GM19467 (cell line): ENCODE measurements at regions not wholly inside any gene's neighbourhood (a gene's known extent, or its start where the extent isn't known, plus 50 kb on each side); places are given as distances from the start of the nearest gene placed in this dataset.
"Not testable (repeated sequence)": the region's sequence is repeated elsewhere in the genome, so short reads cannot be mapped to it uniquely, and the experiment has no call there.

Source experiments
- ATAC-seq: cut with Tn5 transposase; IDR thresholded peaks from one replicate; pipeline ENCODE4 v1.9.1; 2021; ENCODE audit warnings: mild to moderate bottlenecking, moderate library complexity; ENCODE audit not compliant: unreplicated experiment

DNA sequence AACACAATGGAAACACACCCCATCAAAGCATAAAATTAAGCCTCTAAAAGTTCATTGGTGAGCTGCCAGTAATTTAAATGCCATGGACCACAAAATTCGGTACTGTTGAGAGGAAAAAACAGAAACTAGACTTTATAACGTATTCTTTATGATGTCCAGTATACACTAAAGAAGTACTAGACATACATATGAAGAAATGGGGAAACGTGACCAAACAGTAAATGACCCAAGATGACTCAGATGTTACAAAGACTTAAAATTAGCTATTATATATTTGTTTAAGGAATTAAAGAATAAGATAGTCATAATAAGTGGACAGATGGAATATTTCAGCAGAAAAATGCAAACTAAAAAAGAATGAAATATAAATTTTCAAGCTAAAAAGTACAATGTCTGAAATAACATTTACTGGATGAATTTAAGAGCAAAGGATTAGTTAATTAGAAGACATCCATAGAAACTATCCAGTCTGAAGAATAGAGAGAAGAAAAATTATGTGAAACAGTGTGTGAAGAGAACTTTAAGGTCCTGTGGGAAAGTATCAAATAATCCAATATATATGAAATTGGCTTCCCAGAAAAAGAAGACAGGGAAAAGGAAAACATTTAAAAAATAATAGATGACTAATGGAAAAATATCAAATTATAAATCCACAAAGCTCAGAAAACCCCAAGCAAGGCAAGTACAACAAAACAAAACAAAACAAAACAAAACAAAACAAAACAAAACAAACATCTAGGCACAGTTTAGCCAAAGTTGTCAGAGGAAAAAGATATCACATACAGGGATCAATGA is 69.4 kb downstream of the SAMD9 start:
- no peak for ATAC-seq

DNA sequence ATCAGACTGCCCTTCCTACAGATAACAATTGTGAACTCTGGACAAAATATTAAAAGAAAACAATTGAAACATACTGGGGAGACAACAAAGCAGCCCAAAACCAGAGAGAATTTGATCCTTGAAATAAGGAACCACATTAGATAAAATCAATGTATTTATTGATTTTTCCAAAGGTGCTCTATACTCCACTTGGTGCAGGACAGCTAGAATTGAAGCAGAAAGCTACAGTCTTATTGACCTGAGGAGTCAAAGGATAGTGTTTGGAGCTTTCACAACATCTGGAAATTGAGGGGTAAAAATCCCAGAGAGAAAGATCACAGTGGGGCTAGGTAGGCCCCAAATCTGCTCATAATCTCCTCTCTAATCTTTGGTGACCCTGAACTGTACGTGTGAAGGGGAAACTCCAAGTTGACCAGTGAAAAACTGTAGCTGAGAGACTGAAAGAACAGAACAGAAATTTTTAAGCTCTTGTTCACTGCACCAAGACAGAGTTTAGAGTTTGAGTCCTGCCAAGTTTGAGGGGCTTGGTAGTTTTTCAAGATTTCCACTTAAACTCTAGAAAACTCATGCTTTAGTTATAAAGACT is 70.2 kb downstream of the SAMD9 start:
- no peak for ATAC-seq

DNA sequence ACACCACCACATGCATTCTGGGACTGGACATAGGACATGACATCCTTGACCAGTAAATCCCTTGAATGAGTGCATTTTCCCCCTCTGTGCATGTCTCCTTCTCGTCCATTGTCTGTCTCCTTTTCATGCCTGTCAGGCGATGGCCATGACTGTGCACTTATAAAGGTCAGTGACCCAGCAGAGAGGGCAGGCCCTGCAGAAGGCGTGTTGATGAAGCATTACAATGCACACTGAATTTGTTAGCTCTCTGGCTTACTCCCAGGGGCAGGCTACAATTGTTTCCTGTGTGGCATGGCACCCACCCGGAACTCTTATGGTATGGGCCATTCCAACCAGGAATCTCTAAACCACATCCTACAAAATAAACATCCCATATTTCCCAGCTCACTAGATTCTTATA is 71.1 kb downstream of the SAMD9 start:
- no peak for ATAC-seq

DNA sequence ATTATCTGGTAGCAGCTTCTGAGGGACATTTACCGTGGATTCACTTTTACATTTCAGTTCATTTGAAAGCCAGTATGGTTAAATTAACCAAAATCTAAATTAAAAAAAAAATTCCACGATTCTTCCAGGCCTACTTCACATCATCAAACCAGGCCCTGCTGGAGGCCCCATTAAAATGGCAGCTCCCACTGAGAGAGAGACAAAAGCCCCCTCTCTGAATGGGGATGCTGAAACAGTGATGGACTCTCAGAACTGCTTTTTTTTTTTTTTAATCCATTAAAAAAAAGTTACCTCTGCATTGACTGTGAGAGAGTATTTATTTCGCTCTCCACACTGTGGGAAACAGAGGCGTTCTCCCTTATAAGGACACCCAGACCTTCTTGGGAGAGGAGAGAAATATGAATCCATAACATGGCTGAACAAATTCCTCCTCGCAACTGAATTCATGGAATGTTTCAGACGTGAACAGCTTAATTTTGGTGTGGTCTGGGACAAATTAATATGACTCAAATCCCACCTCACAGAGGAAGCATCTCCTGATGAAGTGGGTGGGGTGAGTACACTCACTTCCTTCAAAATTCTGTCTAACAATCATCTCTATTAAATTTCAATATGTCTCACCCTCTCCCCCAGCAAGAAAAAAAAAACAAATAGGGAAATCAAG is 73.5 kb downstream of the SAMD9 start:
- ATAC-seq: no peak

DNA sequence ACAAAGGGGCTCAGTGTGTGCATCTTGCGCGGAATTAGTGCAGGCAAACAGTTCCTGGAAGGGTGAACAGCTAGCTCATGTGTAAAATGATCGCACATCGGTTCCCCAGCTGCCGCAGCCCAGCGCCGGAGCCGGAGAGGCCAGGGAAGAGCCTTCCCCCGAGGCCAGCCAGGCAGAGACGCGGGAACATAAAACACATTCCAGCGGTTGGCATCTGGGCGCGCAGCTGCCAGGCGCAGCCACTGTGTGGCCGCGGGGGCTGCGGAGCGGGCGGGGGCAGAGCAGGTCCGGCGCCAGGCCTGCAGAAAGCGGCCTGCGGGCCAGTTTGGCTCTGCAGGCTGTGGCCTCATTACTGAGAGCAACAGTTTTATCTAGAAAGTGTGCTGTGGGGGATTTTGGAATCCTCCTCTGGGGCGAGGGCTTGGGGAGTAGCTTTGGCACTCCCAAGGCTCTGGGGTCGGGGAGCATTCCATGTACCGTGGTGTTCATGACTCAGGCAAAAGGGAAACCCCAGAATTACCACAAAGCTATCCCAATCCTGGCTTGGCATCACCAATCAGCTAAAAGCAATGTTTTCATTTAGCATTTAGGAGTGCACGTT is 74.3 kb downstream of the SAMD9 start:
- ATAC-seq: no peak

DNA sequence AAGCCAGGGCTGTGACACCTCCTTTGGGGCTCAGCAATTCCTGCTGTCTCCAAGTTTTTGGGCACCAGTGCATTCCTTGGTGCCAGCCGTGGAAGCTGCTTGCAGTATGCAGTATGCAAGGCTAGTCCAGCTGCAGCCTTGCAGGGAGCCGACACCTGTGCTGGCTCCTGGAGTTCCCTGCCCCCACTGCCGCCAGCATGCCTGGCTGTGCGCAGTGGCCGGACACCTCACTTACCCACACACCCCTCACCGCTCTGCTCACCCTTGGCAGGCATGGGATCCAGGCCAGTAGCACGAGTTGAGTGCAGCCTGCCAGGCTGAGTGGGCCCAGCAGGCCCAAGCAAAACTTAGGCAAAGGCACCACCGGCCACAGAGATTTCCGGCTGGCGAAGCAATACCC is 77.4 kb downstream of the SAMD9 start:
- no peak for ATAC-seq

DNA sequence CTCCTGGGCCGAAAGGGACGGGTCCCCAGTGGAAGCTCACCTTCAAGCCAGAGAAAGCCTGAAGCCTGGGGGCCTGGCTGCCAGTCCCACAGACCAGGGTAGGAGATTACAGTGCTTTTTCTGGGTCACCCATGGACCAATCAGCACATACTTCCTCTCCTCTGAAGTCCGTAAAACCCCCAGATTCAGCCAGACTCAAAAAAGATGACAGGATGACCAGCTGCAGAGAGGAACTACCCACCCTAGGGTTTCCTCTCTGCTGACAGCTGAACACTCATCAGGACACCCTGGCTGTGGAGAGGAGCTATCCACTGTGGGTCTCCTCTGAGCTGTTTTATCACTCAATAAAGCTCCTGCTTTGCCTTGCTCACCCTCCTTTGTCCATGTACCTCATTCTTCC is 78.0 kb downstream of the SAMD9 start:
- no peak for ATAC-seq

DNA sequence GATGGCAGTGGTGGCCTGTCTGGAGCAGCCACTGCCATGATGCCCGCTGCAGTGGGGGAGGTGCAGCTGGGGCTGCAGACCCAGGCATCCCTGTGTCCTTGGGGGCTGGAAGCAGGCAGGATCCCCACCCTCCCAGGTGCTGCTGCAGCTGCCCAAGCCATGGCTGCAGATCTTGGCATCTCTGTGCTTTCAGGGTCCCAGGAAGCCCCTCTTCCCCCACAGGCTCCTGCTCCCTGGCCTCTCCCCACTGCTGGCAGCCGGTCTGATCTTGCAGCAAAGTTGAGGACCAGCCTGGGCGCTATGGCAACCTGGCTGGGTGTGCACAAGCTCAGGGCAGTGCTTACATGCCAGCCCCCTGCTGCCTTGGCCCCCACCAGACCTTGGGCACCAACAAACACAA is 78.5 kb downstream of the SAMD9 start:
- ATAC-seq: no peak

DNA sequence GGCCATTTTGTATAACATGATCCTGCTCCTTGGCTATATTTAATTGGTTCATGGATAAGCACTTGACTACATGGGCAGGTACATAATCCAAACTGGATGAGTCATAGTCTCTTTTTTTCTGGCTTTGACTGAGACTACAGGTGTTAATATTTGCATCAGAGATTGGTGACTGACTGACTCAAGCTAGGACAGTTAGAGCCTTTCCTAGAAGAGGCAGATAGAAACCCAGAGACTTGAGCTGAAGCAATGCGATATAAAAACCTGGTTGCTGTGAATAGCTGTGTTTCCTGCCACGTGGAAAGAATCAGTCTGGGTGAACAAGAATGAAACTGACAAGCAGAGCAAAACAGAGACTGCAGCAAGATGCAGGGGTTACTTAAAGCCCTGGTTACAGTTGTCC is 81.0 kb downstream of the SAMD9 start:
- peak; percentile 85 for ATAC-seq

DNA sequence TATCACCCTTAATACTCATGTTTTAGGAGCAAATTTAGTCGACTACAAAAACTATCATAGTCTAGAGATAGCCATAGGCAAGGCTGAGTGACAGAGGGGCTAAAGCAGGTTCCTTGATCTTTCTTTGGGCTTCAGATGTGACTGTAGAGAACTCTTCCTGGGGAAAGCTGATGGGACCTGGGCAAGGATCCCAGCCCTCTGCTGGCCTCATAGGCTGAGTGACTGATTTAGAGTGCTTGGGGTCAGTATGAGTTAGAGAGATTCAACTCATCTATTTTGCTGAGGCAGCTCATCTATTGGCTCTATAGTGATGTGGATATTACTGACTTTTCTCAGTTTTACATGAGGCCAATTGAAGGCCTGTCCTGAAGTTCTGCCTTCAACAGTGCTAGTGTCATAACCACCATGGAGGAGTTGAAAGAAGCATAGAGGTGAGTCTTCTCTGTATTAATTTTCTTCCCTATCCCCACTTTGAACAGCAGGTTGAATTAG is 81.6 kb downstream of the SAMD9 start:
- ATAC-seq: no peak

DNA sequence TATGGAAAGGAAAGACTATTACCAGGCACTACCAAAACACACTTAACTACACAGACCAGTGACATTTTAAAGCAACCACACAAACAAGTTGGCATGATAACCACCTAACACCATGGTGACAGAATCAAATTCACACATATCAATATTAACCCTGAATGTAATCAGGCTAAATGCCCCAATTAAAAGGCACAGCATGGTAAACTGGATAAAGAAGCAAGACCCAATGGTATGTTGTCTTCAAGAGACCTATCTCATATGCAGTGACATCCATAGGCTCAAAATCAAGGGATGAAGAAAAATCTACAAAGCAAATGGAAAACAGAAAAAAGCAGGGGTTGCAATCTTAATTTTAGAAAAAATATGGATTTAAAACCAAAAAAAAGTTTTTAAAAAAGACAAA is 86.0 kb downstream of the SAMD9 start:
- ATAC-seq: no peak

DNA sequence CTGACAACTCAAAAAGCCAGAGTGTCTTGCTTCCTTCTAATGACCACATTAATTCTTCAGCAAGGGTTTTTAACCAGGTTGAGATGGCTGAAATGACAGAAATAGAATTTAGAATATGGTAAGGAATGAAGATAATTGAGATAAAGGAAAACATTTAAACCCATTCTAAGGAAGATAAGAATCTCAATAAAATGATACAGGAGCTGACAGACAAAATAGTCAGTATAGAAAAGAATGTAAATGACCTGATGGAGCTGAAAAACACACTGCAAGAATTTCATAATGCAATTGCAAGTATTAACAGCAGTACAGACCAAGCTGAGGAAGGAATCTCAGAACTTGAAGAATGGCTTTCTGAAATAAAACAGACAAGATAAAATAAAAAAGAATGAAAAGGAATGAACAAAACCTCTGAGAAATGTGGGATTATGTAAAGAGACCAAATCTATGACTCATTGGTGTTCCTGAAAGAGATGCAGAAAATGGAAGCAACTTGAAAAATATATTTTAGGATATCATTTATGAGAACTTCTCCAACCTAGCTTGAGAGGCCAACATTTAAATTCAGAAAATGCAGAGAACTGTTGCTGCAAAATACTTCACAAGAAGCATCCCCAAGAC is 87.1 kb downstream of the SAMD9 start:
- ATAC-seq: no peak

DNA sequence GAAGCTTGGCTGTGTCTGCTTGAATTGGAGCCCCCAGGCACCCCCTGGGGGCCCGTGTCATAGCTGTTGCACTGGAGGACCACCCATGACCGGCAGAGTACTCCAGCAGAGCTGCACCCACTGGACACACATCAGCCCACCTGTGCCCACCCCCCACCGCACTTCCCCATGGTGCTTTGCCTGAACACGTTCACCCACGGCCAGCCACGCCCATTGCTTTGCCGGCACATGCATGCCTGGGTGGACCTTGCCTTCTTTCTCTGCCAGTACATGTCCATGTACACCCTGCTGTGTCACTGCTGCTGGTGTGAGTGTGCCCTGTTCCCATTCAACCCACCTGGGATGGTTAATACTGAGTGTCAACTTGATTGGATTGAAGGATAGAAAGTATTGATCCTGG is 88.7 kb downstream of the SAMD9 start:
- no peak for ATAC-seq

DNA sequence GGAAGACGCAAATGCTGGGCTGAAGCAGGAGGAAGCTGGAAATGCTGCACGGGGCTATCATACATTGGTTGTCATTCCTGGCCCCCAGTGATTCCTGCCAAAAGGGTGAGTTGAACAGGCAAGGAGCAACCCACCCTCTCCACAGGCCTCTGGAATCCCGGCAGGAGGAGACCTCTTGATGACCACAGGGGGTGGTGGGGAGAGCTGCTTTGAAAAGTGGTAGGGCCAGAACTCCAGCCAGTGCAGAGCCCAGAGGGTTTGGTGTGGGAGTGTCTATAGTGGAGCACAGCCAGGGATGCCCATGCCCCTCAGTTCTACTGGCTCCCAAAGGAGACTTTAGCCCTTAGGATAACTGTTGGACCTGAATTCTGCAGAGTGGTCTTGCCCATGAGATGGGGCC is 89.2 kb downstream of the SAMD9 start:
- no peak for ATAC-seq

DNA sequence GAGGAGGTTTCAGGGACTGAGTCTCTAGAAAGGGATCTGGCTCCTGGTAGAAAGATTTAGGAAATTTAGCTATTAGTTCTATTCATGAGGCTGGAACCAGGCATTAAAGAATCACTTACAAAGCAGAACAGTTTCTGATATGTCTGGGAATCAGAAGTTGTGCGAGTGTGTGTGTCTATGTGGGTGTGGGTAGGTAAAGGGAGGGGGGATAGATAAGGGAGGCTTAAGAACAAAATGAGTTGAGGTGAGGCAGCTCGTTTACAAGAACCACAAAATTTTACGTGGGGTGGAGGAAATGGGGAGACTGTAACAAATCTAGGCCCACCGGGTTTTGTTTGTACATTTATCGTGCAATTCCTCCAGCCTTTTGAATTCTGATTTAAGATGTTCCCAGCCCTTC is 90.7 kb downstream of the SAMD9 start:
- no peak for ATAC-seq

DNA sequence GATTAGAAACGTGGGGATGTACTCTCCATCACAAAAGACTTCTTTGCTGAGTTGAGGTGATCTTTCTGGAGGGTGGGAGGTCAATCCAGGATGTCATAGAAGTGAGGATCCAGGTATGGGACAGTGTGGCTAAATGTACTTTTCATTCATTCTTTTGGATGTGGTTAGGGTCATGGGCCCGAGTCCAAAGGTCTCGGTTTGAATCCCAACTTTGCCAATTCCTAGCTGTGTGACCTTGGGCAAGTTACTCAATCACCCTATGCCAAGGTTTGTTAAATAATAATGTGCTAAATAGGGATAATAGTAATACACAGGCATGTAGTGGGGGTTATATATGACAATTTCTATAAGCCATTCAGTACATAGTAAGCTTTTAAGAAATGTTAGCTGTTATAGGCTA is 91.4 kb downstream of the SAMD9 start:
- ATAC-seq: no peak

DNA sequence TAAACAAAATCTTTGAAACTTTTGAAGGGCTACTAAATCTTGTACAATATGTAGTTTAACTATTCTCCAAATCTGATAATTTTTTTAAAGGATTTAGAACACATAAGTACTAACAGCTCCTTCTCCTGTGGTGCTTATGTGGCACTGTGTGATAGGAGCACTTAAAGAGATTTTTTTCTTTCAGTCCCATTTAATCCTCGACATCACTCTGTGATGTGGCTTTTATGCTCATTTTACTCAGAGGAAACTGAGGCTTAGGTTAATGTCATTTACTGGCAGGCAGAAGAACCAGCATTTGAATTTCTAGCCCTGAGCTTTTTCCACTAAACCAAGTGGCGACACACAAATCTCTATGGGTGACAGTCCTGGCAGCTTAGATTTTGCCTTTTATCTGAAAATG is 92.4 kb downstream of the SAMD9 start:
- ATAC-seq: no peak

DNA sequence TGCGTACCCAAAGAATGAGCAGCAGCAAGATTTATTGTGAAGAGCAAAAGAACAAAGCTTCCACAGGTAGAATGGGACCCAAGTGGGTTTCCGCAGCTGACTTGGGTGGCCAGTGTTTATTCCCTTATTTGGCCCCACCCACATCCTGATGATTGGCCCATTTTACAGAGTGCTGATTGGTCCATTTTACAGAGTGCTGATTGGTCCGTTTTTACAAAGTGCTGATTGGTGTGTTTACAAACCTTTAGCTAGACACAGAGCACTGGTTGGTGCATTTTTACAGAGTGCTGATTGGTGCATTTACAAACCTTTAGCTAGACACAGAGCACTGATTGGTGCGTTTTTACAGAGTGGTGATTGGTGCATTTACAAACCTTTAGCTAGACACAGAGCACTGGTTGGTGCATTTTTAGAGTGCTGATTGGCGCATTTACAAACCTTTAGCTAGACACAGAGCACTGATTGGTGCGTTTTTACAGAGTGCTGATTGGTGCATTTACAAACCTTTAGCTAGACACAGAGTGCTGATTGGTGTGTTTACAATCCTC is 94.8 kb downstream of the SAMD9 start:
- not testable (repeated sequence) for ATAC-seq

DNA sequence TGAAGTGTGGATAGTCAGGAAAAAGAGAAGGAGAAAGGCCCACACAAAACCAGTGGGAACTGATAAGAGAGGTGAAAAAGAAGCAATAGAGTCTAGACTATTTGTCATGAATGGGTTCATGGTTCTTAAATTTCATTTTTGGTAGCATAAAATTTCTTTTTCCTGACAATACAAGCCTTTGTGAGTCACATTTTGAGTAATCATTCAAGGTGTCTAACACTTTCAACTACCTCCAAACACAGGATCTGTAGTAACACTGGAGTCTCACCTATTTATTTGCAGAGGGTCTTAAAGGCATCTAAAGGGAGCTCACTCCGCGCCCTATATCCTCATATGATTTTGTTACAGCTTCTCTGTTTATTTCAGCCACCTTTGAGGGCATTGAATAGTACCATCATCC is 96.0 kb downstream of the SAMD9 start:
- no peak for ATAC-seq

DNA sequence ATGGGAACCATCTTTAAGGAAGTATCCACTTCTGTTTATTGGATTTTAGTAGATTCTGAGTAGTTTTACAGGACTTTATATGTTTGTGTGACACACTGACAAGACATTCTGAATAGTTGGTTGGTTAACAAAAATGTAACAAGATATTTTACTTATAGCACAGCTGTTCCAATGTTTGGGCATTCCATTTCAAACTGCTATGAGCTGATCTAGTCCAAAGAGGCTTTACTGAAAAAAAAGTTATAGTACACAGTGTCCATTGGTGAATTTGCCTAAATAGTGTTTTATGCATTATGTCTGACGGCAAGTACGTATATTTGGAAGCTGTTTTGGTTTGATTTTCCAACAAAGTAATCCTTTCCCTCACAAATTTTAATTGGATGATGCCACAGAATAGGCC is 99.1 kb downstream of the SAMD9 start:
- ATAC-seq: no peak
